GM12878 (cell line): ENCODE measurements at regions not wholly inside any gene's neighbourhood (a gene's known extent, or its start where the extent isn't known, plus 50 kb on each side); places are given as distances from the start of the nearest gene placed in this dataset.

Source experiments
- ATAC-seq: fragments of 200-7000 bp; cut with Tn5 transposase; 3 replicates; pipeline ENCODE4 v1.9.1; 2020; ENCODE audit warnings: mild to moderate bottlenecking, moderate library complexity
- BruUV-seq: library from RNA; stranded (reverse); fragments of 400-500 nt; replicated peaks from 2 replicates; lab custom pipeline; 2021; lab: Mats Ljungman, UMichigan
- CTCF ChIA-PET: fragments of 300-600 bp; sonication (Branson Sonifier 250); formaldehyde crosslinking; extraction: SDS; loops from one replicate; lab custom pipeline; 2021; ENCODE audit warnings: inconsistent platforms; lab: Yijun Ruan, JAX
- POLR2A ChIA-PET: fragments of 350-600 bp; formaldehyde crosslinking; extraction: SDS; loops from one replicate; lab custom pipeline; 2021; ENCODE audit warnings: inconsistent platforms; lab: Charles Lee
- RAD21 ChIA-PET: fragments of 300-600 bp; sonication (Branson Sonifier 250); formaldehyde crosslinking; loops from one replicate; lab custom pipeline; 2023; ENCODE audit warnings: antibody characterized with exemption; ENCODE audit not compliant: unreplicated experiment; lab: Charles Lee
- SMC1A ChIA-PET: fragments of 300-600 bp; sonication (Branson Sonifier 250); formaldehyde crosslinking; loops from one replicate; lab custom pipeline; 2023; ENCODE audit not compliant: unreplicated experiment, uncharacterized antibody; lab: Charles Lee
- DNase-seq: peaks from one replicate; pipeline ENCODE4 v3.0.0-alpha.2; 2011; ENCODE audit warnings: low read depth, low spot score
- FAIRE-seq: peaks from 3 replicates; lab custom pipeline; 2011; peaks lifted over from hg19 to GRCh38; lab: Jason Lieb, UNC
- H2AFZ ChIP-seq: 2 replicates; pipeline ENCODE4 v1.6.0; 2011; ENCODE audit warnings: low read depth, low read length, control low read depth; ENCODE audit not compliant: control insufficient read depth
- H3K27ac ChIP-seq: 2 replicates; pipeline ENCODE4 v1.5.1; 2011; ENCODE audit warnings: control low read depth; ENCODE audit not compliant: control insufficient read depth, insufficient read depth
- H3K27me3 ChIP-seq, 2 experiments: replicated peaks in 1 of 2; 2 replicates each; pipeline versions ENCODE4 v1.6.0 to v1.6.1; 2011; ENCODE audit warnings: low read length in 1 of 2; ENCODE audit not compliant: control insufficient read depth in 2 of 2, insufficient read depth in 2 of 2
- H3K36me3 ChIP-seq, 2 experiments: 2 replicates each; pipeline ENCODE4 v1.5.1; 2011; ENCODE audit warnings: low read length in 1 of 2; ENCODE audit not compliant: control insufficient read depth in 2 of 2, insufficient read depth in 2 of 2
- H3K4me1 ChIP-seq: 2 replicates; pipeline ENCODE4 v1.6.1; 2011; ENCODE audit warnings: mild to moderate bottlenecking, low read length, moderate library complexity, mixed read lengths; ENCODE audit not compliant: control insufficient read depth, insufficient read depth
- H3K4me2 ChIP-seq: 2 replicates; pipeline ENCODE4 v1.6.0; 2011; ENCODE audit warnings: control low read depth; ENCODE audit not compliant: control insufficient read depth, insufficient read depth
- H3K4me3 ChIP-seq: fragments of 200-600 bp; sonication (generic); 2 replicates; pipeline ENCODE4 v1.5.1; 2016
- H3K79me2 ChIP-seq: 2 replicates; pipeline ENCODE4 v1.6.0; 2011; ENCODE audit warnings: low read length; ENCODE audit not compliant: control insufficient read depth, insufficient read depth
- H3K9ac ChIP-seq: 2 replicates; pipeline ENCODE4 v1.8.0; 2011; ENCODE audit warnings: low read length, control low read depth, mixed read lengths; ENCODE audit not compliant: control insufficient read depth, insufficient read depth
- H3K9me3 ChIP-seq: replicated peaks from 3 replicates; pipeline ENCODE4 v1.5.1; 2011; ENCODE audit warnings: mild to moderate bottlenecking, low read length; ENCODE audit not compliant: control insufficient read depth, insufficient read depth
- H4K20me1 ChIP-seq: 2 replicates; pipeline ENCODE4 v1.6.0; 2011; ENCODE audit not compliant: control insufficient read depth, insufficient read depth
- CBX5 ChIP-seq: sonication (generic); IDR thresholded peaks from 2 replicates; pipeline ENCODE4 v1.6.1; 2016; ENCODE audit warnings: low read depth, moderate library complexity, mild to moderate bottlenecking, inconsistent platforms
- DPF2 ChIP-seq: fragments of 450-650 bp; IDR thresholded peaks from 2 replicates; pipeline ENCODE4 v1.6.1; 2017; ENCODE audit warnings: mild to moderate bottlenecking
- EZH2 ChIP-seq: IDR thresholded peaks from 2 replicates; pipeline ENCODE4 v1.6.1; 2012; ENCODE audit warnings: low read depth, mild to moderate bottlenecking, control low read depth, inconsistent platforms, low read length, borderline replicate concordance; ENCODE audit not compliant: control insufficient read depth
- FOXK2 ChIP-seq: fragments of 450-650 bp; IDR thresholded peaks from 2 replicates; pipeline ENCODE4 v1.6.1; 2017; ENCODE audit warnings: mild to moderate bottlenecking, moderate library complexity
- HDGF ChIP-seq: fragments of 450-650 bp; IDR thresholded peaks from 2 replicates; pipeline ENCODE4 v1.6.1; 2016; ENCODE audit warnings: antibody characterized with exemption
- NFXL1 ChIP-seq: fragments of 450-650 bp; IDR thresholded peaks from 2 replicates; pipeline ENCODE4 v1.6.1; 2017; ENCODE audit warnings: antibody characterized with exemption, mild to moderate bottlenecking, borderline replicate concordance
- NFYA ChIP-seq: IDR thresholded peaks from 2 replicates; pipeline ENCODE4 v1.6.1; 2011; ENCODE audit warnings: low read depth, mild to moderate bottlenecking, low read length, improper control_type of control experiment, borderline replicate concordance
- PAX8 ChIP-seq: fragments of 450-650 bp; IDR thresholded peaks from 2 replicates; pipeline ENCODE4 v1.6.1; 2017; ENCODE audit warnings: mild to moderate bottlenecking, moderate library complexity
- POLR2A ChIP-seq: IDR thresholded peaks from 2 replicates; pipeline ENCODE4 v1.6.1; 2011; ENCODE audit warnings: low read depth, mild to moderate bottlenecking, low read length
- SMAD5 ChIP-seq: IDR thresholded peaks from 2 replicates; pipeline ENCODE4 v1.6.1; 2016; ENCODE audit warnings: antibody characterized with exemption, low read depth
- STAT1 ChIP-seq: fragments of 450-650 bp; conservative IDR thresholded peaks from 2 replicates; pipeline ENCODE4 v1.6.1; 2014; ENCODE audit warnings: antibody characterized with exemption, mild to moderate bottlenecking
- TCF3 ChIP-seq: IDR thresholded peaks from 2 replicates; pipeline ENCODE4 v1.6.1; 2012; ENCODE audit warnings: low read depth, mild to moderate bottlenecking, low read length, borderline replicate concordance; ENCODE audit not compliant: insufficient read depth
- WRNIP1 ChIP-seq: IDR thresholded peaks from 2 replicates; pipeline ENCODE4 v1.6.1; 2011; ENCODE audit warnings: low read depth, low read length, improper control_type of control experiment, borderline replicate concordance
- WGBS: methylation state at CpG from one replicate; pipeline ENCODE4 v1.1.6; 2016; ENCODE audit warnings: low lambda C conversion rate; ENCODE audit not compliant: insufficient replicate concordance, insufficient coverage; ENCODE audit errors: missing lambda C conversion rate; 5-methylcytosine and 5-hydroxymethylcytosine counted together
- in situ Hi-C: fragments of 300-500 bp; cut with MboI; formaldehyde crosslinking; loops from 9 replicates; pipeline ENCODE4 v1.14.3; 2018; ENCODE audit warnings: mixed read lengths
- intact Hi-C: fragments of 100-400 bp; cut with micrococcal nuclease; formaldehyde crosslinking; loops from one replicate; pipeline ENCODE4 v1.14.2; 2022; ENCODE audit not compliant: unreplicated experiment
- TF ChIP-seq, protein P1 (sequence below): fragments of 450-650 bp; IDR thresholded peaks from 2 replicates; pipeline ENCODE4 v1.6.1; 2017; ENCODE audit warnings: mild to moderate bottlenecking
- TF ChIP-seq, protein P2 (sequence below): IDR thresholded peaks from 2 replicates; pipeline ENCODE4 v1.6.1; 2011; ENCODE audit warnings: mild to moderate bottlenecking, low read depth, low read length, moderate library complexity; ENCODE audit not compliant: insufficient replicate concordance

DNA sequence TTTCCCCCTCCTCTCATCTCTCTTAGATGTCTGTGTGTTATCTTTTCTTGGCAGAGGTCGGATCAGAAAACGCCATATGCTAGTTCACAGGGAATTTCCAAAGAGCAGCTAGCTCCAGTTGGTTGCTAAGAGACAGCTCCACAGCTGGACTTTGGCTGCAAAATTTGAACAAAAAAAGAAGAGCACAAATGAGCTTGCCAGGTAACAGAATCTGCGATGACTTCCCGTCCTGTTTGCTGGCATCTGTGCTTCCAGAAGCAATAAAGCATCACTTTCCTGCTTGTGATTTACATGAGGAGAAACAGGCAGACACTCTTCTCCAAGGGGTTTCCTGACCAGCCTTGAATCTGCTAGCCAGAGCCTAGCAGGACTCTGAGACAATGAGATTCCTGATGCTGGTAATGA is 596.0 kb upstream of the B3GAT1 start:
- ChIA-PET CTCF (no interaction called here), RAD21 (no interaction called here), POLR2A (no interaction called here), SMC1A (interaction anchor here (0.5 to 1.4 kb wide), 3 partner anchors 8 to 98 kb away, joined by 3 read pairs; no protein-coding TSS in a partner anchor)
- Histone ChIP-seq H3K36me3 (no peaks in the 10 kb centered on the region), H3K4me3 (no peak overlapping the region), H3K27me3 (no peaks in the 10 kb centered on the region), H3K9me3 (no peaks in the 10 kb centered on the region), H2AFZ (no peak overlapping the region), H4K20me1 (no peaks in the 10 kb centered on the region; the same call in 1 of the 2 replicates), H3K79me2 (no peaks in the 10 kb centered on the region), H3K4me1 (no peaks in the 10 kb centered on the region), H3K9ac (no peak overlapping the region), H3K27ac (no peak overlapping the region), H3K4me2 (no peak overlapping the region)
- BruUV-seq, result no TSS peak
- FAIRE-seq, result no peak
- in situ Hi-C loops (no loop called here), intact Hi-C loops (no loop called here)
- WGBS, result 11% methylated on average over 4 of the region's 4 CpGs
- no peak for TF ChIP-seq NFYA
- TF ChIP-seq EZH2, result no peak
- TF ChIP-seq SMAD5, result no peak
- TF ChIP-seq PAX8, result no peak
- TF ChIP-seq WRNIP1, result no peak
- no peak for TF ChIP-seq CBX5
- TF ChIP-seq FOXK2, result no peak
- TF ChIP-seq STAT1, result no peak
- TF ChIP-seq HDGF, result no peak
- no peak for ATAC-seq
- no peak for DNase-seq

DNA sequence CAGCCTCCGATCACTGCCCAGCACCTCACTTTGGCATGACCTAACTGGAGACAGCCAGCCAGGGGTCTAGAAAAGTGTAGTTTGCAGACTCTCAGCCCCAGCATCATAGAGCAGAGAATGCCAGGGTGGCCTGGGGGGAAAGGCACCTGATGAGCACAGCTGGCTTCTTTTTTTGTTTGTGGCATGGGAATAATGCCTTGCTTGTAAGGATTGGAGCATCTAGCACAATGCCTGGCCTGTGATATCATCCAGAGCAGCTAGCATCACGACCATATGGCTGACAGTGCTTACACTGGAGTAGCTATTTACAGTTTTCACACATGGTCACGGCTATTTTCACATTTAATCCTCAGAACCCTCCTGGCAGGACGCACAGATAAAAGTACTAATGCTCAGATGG is 594.8 kb upstream of the B3GAT1 start:
- Histone ChIP-seq H3K9ac (no peak overlapping the region), H3K4me1 (no peaks in the 10 kb centered on the region), H3K9me3 (no peaks in the 10 kb centered on the region), H3K27ac (no peak overlapping the region), H2AFZ (no peak overlapping the region), H3K4me3 (no peak overlapping the region), H3K4me2 (no peak overlapping the region), H3K79me2 (no peaks in the 10 kb centered on the region), H3K36me3 (no peaks in the 10 kb centered on the region), H3K27me3 (no peaks in the 10 kb centered on the region), H4K20me1 (no peaks in the 10 kb centered on the region; the same call in 1 of the 2 replicates)
- in situ Hi-C loops, result no loop called here
- no peak for ATAC-seq
- no TSS peak for BruUV-seq
- SMC1A ChIA-PET, result no interaction called here
- CTCF ChIA-PET, result no interaction called here
- POLR2A ChIA-PET, result no interaction called here
- RAD21 ChIA-PET, result no interaction called here
- TF ChIP-seq, protein P1, sequence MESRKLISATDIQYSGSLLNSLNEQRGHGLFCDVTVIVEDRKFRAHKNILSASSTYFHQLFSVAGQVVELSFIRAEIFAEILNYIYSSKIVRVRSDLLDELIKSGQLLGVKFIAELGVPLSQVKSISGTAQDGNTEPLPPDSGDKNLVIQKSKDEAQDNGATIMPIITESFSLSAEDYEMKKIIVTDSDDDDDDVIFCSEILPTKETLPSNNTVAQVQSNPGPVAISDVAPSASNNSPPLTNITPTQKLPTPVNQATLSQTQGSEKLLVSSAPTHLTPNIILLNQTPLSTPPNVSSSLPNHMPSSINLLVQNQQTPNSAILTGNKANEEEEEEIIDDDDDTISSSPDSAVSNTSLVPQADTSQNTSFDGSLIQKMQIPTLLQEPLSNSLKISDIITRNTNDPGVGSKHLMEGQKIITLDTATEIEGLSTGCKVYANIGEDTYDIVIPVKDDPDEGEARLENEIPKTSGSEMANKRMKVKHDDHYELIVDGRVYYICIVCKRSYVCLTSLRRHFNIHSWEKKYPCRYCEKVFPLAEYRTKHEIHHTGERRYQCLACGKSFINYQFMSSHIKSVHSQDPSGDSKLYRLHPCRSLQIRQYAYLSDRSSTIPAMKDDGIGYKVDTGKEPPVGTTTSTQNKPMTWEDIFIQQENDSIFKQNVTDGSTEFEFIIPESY, result no peak
- TF ChIP-seq DPF2, result no peak
- no peak for TF ChIP-seq TCF3
- no peak for TF ChIP-seq NFXL1
- TF ChIP-seq, protein P2, sequence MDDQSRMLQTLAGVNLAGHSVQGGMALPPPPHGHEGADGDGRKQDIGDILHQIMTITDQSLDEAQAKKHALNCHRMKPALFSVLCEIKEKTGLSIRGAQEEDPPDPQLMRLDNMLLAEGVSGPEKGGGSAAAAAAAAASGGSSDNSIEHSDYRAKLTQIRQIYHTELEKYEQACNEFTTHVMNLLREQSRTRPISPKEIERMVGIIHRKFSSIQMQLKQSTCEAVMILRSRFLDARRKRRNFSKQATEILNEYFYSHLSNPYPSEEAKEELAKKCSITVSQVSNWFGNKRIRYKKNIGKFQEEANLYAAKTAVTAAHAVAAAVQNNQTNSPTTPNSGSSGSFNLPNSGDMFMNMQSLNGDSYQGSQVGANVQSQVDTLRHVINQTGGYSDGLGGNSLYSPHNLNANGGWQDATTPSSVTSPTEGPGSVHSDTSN, result no peak
- TF ChIP-seq POLR2A, result no peak
- intact Hi-C loops, result no loop called here
- WGBS, result 21% methylated on average over 4 of the region's 4 CpGs
- FAIRE-seq, result no peak
- no peak for DNase-seq
